ENCODE measurements at regions not wholly inside any gene's neighbourhood (a gene's known extent, or its start where the extent isn't known, plus 50 kb on each side); places are given as distances from the start of the nearest gene placed in this dataset.

DNA sequence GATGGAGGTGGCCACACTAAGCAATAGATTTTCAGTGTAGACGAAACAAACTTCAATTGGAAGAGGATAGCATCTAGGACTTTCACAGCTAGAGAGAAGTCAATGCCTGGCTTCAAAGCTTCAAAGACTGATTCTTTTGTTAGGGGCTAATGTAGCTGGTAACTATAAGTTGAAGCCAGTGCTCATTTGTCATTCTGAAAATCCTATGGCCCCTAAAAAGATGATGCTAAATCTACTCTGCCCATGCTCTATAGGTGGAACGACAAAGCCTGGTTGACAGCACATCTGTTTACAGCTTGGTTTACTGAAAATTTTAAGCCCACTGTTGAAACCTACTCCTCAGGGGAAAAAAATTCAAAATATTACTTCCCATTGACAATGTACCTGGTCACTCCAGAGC lies 226.7 kb downstream of the BCAS1 start:
- Histone ChIP-seq H3K4me1 (ENCODE audit: control insufficient read depth in 1 of 2, extremely low read depth in 1 of 2, insufficient read depth in 2 of 2, low read length in 2 of 2) (peaks cover 74 to 75% of the 10 kb centered on the region in 2 experiments), H3K27me3 (replicated peaks in 1 of 2; ENCODE audit: control insufficient read depth in 2 of 2, extremely low read depth in 1 of 2, insufficient read depth in 2 of 2, low read length in 1 of 2) (no peaks in the 10 kb centered on the region), H3K4me3 (ENCODE audit: control insufficient read depth in 1 of 2, extremely low read depth in 1 of 2, low read length in 1 of 2) (no peak overlapping the region), H3K9me3 (no peaks in the 10 kb centered on the region), H3K36me3 (ENCODE audit: control insufficient read depth in 2 of 2, extremely low read depth in 1 of 2, insufficient read depth in 1 of 2, low read length in 1 of 2) (no peaks in the 10 kb centered on the region), H3K27ac (ENCODE audit: low read length) (peak overlapping the region; percentile 84)
- H3K36me3 Mint-ChIP-seq, result no peaks in the 10 kb centered on the region
- DNase-seq, result no peak
- H3K9me3 Mint-ChIP-seq, result no peaks in the 10 kb centered on the region
- peak overlapping the region in 1 of 3 donors; percentile 67 for H3K4me3 Mint-ChIP-seq
- H3K27ac Mint-ChIP-seq, result peak overlapping the region; percentile 89 to 91
- H3K27me3 Mint-ChIP-seq, result no peaks in the 10 kb centered on the region
- CTCF ChIA-PET, result interaction anchor here (0.6 to 1.7 kb wide), 4 partner anchors 23 to 244 kb away, joined by 3 to 10 read pairs (median 3); no protein-coding TSS in a partner anchor
- peaks cover 90 to 93% (median 92%) of the 10 kb centered on the region in 3 donors for H3K4me1 Mint-ChIP-seq
- 100% methylated on average over 1 of the region's 2 CpGs for WGBS (ENCODE audit: insufficient coverage)
- POLR2A ChIA-PET, result interaction anchor here in 1 of 2 donors (0.6 kb wide), 1 partner anchor 102 kb away, joined by 5 read pairs; no protein-coding TSS in a partner anchor
- ATAC-seq (replicated peaks in 1 of 4), result no peak

DNA sequence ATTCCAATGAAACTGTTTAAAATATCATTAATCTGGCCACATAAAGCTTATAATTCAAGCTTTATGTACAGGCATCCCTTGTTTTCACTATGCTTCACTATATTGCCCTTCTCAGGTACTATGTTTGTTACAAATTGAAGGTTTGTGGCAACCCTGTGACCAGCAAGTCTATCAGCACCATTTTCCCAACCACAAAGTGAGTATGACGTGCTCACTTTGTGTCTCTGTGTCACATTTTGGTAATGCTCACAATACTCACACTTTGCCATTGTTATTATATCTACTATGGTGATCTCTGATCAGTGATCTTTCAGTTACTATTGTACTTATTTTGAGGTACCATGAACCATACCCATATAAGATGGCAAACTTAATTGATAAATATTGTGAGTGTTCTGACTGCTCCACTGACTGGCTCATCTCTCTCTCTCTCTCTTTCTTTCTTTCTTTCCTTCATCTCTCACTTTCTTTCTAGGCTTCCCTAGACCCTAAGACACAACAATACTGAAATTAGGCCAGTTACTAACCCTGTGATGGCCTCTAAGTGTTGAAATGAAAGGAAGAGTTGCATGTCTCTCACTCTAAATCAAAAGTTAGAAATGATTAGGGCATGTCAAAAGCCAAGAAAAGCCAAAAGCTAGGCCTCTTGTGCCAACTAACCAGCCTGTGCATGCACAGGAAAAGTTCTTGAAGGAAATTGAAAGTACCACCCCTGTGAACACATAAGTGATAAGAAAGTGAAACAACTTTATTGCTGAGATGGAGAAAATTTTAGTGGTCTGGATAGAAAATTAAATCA lies 227.9 kb downstream of the BCAS1 start:
- ChIA-PET CTCF (interaction anchor here (0.6 to 1.7 kb wide), 10 partner anchors 10 to 263 kb away, joined by 3 to 10 read pairs (median 4); no protein-coding TSS in a partner anchor), POLR2A (interaction anchor here in 1 of 2 donors (0.6 kb wide), 1 partner anchor 180 kb away, joined by 3 read pairs; no protein-coding TSS in a partner anchor)
- H3K4me3 Mint-ChIP-seq, result peak overlapping the region; percentile 14 to 67 (median 19)
- Histone ChIP-seq H3K4me3 (ENCODE audit: control insufficient read depth in 1 of 2, extremely low read depth in 1 of 2, low read length in 1 of 2) (no peak overlapping the region), H3K27ac (ENCODE audit: low read length) (peak overlapping the region; percentile 84), H3K36me3 (ENCODE audit: control insufficient read depth in 2 of 2, extremely low read depth in 1 of 2, insufficient read depth in 1 of 2, low read length in 1 of 2) (no peaks in the 10 kb centered on the region), H3K9me3 (no peaks in the 10 kb centered on the region), H3K27me3 (replicated peaks in 1 of 2; ENCODE audit: control insufficient read depth in 2 of 2, extremely low read depth in 1 of 2, insufficient read depth in 2 of 2, low read length in 1 of 2) (no peaks in the 10 kb centered on the region), H3K4me1 (ENCODE audit: control insufficient read depth in 1 of 2, extremely low read depth in 1 of 2, insufficient read depth in 2 of 2, low read length in 2 of 2) (peaks cover 66 to 79% of the 10 kb centered on the region in 2 experiments)
- ATAC-seq (replicated peaks in 1 of 4) (peak; percentile 9 to 50 (median 18)), DNase-seq (peak in 20 of 35 experiments; percentile 8 to 69 (median 26))
- no CpG with 5 or more reads among the region's 1 CpG for WGBS (ENCODE audit: insufficient coverage)
- no peaks in the 10 kb centered on the region for H3K27me3 Mint-ChIP-seq
- H3K9me3 Mint-ChIP-seq, result no peaks in the 10 kb centered on the region
- H3K36me3 Mint-ChIP-seq, result no peaks in the 10 kb centered on the region
- H3K27ac Mint-ChIP-seq, result peak overlapping the region; percentile 89 to 91
- H3K4me1 Mint-ChIP-seq, result peaks cover 88 to 91% (median 90%) of the 10 kb centered on the region in 3 donors

DNA sequence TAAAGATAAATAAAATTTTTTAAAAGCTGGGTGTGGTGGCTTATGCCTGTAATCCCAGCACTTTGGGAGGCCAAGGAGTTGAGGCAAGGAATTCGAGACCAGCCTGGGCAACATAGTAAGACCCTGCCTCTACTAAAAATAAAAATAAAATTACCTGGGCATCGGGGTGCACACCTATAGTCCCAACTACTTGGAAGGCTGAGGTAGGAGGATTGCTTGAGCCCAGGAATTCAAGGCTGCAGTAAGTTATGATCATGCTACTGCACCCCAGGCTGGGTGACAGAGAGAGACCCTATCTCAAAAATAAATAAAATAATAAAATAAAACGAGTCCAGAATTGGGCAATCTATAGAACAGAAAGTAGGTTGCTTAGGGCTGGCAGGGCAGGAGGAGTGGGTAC lies 228.7 kb downstream of the BCAS1 start:
- no peaks in the 10 kb centered on the region for H3K36me3 ChIP-seq (ENCODE audit: control insufficient read depth in 2 of 2, extremely low read depth in 1 of 2, insufficient read depth in 1 of 2, low read length in 1 of 2)
- no peaks in the 10 kb centered on the region for H3K27me3 ChIP-seq (replicated peaks in 1 of 2; ENCODE audit: control insufficient read depth in 2 of 2, extremely low read depth in 1 of 2, insufficient read depth in 2 of 2, low read length in 1 of 2)
- H3K27me3 Mint-ChIP-seq, result no peaks in the 10 kb centered on the region
- H3K4me3 ChIP-seq (ENCODE audit: control insufficient read depth in 1 of 2, extremely low read depth in 1 of 2, low read length in 1 of 2), result no peak overlapping the region
- no peaks in the 10 kb centered on the region for H3K36me3 Mint-ChIP-seq
- H3K27ac Mint-ChIP-seq, result peak overlapping the region; percentile 89 to 91
- no peak overlapping the region for H3K4me3 Mint-ChIP-seq
- ChIA-PET CTCF (interaction anchor here in 1 of 2 donors (0.6 to 1.7 kb wide), 2 partner anchors 11 to 262 kb away, joined by 4 to 8 read pairs; no protein-coding TSS in a partner anchor), POLR2A (no interaction called here)
- H3K4me1 ChIP-seq (ENCODE audit: control insufficient read depth in 1 of 2, extremely low read depth in 1 of 2, insufficient read depth in 2 of 2, low read length in 2 of 2), result peaks cover 59 to 79% of the 10 kb centered on the region in 2 experiments
- DNase-seq, result no peak
- no CpG with 5 or more reads among the region's 3 CpGs for WGBS (ENCODE audit: insufficient coverage)
- no peak for ATAC-seq (replicated peaks in 1 of 4)
- no peaks in the 10 kb centered on the region for H3K9me3 Mint-ChIP-seq
- H3K9me3 ChIP-seq, result no peaks in the 10 kb centered on the region
- peaks cover 85 to 90% (median 89%) of the 10 kb centered on the region in 3 donors for H3K4me1 Mint-ChIP-seq
- peak overlapping the region; percentile 84 for H3K27ac ChIP-seq (ENCODE audit: low read length)

DNA sequence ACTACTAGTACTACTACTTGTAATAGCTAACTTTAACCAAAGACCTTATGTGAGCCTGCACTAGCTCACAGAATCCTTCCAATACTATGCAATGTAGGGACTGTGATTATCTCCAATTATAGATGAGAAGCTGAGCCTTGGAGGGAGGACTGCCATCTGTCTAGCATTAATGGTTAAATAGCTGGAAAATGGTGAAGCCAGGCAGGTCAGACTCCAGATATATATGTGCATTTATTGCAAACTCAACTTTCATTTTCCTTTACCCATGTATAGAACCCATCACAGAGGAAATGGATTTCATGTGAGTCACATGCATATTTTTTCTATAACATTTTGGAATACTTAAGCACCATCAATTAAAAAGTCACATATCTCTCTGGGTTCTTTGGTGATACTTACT lies 229.9 kb downstream of the BCAS1 start:
- no peaks in the 10 kb centered on the region for H3K36me3 Mint-ChIP-seq
- Histone ChIP-seq H3K9me3 (no peaks in the 10 kb centered on the region), H3K36me3 (ENCODE audit: control insufficient read depth in 2 of 2, extremely low read depth in 1 of 2, insufficient read depth in 1 of 2, low read length in 1 of 2) (no peaks in the 10 kb centered on the region), H3K27ac (ENCODE audit: low read length) (peak overlapping the region; percentile 84), H3K4me3 (ENCODE audit: control insufficient read depth in 1 of 2, extremely low read depth in 1 of 2, low read length in 1 of 2) (no peak overlapping the region), H3K4me1 (ENCODE audit: control insufficient read depth in 1 of 2, extremely low read depth in 1 of 2, insufficient read depth in 2 of 2, low read length in 2 of 2) (peaks cover 50 to 81% of the 10 kb centered on the region in 2 experiments), H3K27me3 (replicated peaks in 1 of 2; ENCODE audit: control insufficient read depth in 2 of 2, extremely low read depth in 1 of 2, insufficient read depth in 2 of 2, low read length in 1 of 2) (no peaks in the 10 kb centered on the region)
- no peak for ATAC-seq (replicated peaks in 1 of 4)
- no peak overlapping the region for H3K4me3 Mint-ChIP-seq
- ChIA-PET POLR2A (interaction anchor here in 1 of 2 donors (0.5 to 1.3 kb wide), 3 partner anchors 28 to 103 kb away, joined by 4 to 6 read pairs (median 5); no protein-coding TSS in a partner anchor), CTCF (interaction anchor here (0.5 to 2.1 kb wide), 5 partner anchors 9 to 1535 kb away, joined by 3 to 7 read pairs (median 4); no protein-coding TSS in a partner anchor)
- DNase-seq, result no peak
- H3K27ac Mint-ChIP-seq, result peak overlapping the region; percentile 94 to 99
- peaks cover 80 to 84% (median 81%) of the 10 kb centered on the region in 3 donors for H3K4me1 Mint-ChIP-seq
- no peaks in the 10 kb centered on the region for H3K27me3 Mint-ChIP-seq
- no peaks in the 10 kb centered on the region for H3K9me3 Mint-ChIP-seq

DNA sequence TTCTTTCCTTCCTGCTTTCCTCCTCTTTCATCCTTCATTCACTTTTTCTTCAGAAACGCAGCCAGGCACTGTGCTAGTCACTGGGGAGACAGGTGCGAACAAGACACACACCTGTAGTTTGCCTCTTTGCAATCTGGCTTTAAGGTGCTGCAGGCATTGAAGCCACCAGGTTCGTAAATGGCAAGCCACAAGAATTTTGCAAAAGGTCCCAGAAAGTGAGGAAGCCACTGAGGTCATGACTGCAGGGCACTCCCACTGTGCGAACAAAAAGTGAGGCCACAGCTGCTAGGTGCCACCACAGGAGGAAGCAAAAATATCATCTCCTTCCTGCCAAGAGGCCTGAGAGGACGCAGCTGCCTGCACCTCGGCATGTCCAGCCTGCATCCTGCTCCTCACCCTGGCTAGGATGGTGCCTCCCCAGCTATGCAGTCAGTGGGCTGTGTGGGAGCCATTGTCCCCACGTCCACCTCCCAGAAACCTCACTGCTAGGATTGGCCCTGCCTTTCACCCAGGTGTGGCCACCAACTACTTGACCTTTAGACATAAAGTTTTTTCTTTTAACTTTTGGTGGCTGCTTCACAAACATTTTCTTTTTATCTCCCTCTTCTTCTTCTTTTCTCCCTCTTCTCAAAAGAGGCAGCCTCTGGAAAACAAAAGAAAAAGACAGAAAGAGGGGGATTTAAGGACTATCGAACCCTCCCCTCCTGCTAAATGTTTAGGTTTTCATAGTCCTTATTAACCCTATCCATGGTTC lies 230.8 kb downstream of the BCAS1 start:
- H3K4me3 ChIP-seq (ENCODE audit: control insufficient read depth in 1 of 2, extremely low read depth in 1 of 2, low read length in 1 of 2), result no peak overlapping the region
- ChIA-PET POLR2A (interaction anchor here in 1 of 2 donors (0.5 to 1.3 kb wide), 3 partner anchors 27 to 103 kb away, joined by 4 to 6 read pairs (median 5); no protein-coding TSS in a partner anchor), CTCF (interaction anchor here in 1 of 2 donors (1.1 to 2.1 kb wide), 2 partner anchors 31 to 33 kb away, joined by 5 to 7 read pairs; no protein-coding TSS in a partner anchor)
- no peaks in the 10 kb centered on the region for H3K36me3 ChIP-seq (ENCODE audit: control insufficient read depth in 2 of 2, extremely low read depth in 1 of 2, insufficient read depth in 1 of 2, low read length in 1 of 2)
- H3K27me3 ChIP-seq (replicated peaks in 1 of 2; ENCODE audit: control insufficient read depth in 2 of 2, extremely low read depth in 1 of 2, insufficient read depth in 2 of 2, low read length in 1 of 2), result no peaks in the 10 kb centered on the region
- H3K4me3 Mint-ChIP-seq, result peak overlapping the region; percentile 62 to 74 (median 70)
- no peaks in the 10 kb centered on the region for H3K9me3 Mint-ChIP-seq
- no peaks in the 10 kb centered on the region for H3K9me3 ChIP-seq
- H3K27ac Mint-ChIP-seq, result peak overlapping the region; percentile 94 to 99
- H3K27ac ChIP-seq (ENCODE audit: low read length), result peak overlapping the region; percentile 84
- H3K4me1 Mint-ChIP-seq, result peaks cover 77 to 84% (median 82%) of the 10 kb centered on the region in 3 donors
- no peaks in the 10 kb centered on the region for H3K27me3 Mint-ChIP-seq
- ATAC-seq (replicated peaks in 1 of 4) (peak; percentile 74 to 80 (median 76)), DNase-seq (peak; percentile 31 to 85 (median 68))
- 7% methylated on average over 7 of the region's 8 CpGs for WGBS (ENCODE audit: insufficient coverage)
- H3K4me1 ChIP-seq (ENCODE audit: control insufficient read depth in 1 of 2, extremely low read depth in 1 of 2, insufficient read depth in 2 of 2, low read length in 2 of 2), result peaks cover 43 to 83% of the 10 kb centered on the region in 2 experiments
- H3K36me3 Mint-ChIP-seq, result no peaks in the 10 kb centered on the region
